Retinal pigment epithelial cell (primary cell): ENCODE measurements at regions not wholly inside any gene's neighbourhood (a gene's known extent, or its start where the extent isn't known, plus 50 kb on each side); places are given as distances from the start of the nearest gene placed in this dataset.

Experiments
- DNase-seq: peaks from one replicate; pipeline ENCODE4 v3.0.0-alpha.2; 2010; ENCODE audit warnings: low read depth
- H3K4me3 ChIP-seq: 2 replicates; pipeline ENCODE4 v1.5.1; 2011; ENCODE audit warnings: mild to moderate bottlenecking, low read length, control low read depth, moderate library complexity
- CTCF ChIP-seq: conservative IDR thresholded peaks from 2 replicates; pipeline ENCODE4 v1.5.1; 2011; ENCODE audit warnings: low read depth, low read length, control low read depth, inconsistent platforms

GRCh38 chr7:91537260-91538152 is 273.3 kb downstream of the FZD1 start:
- TF ChIP-seq CTCF = no peak
- DNase-seq = no peak
- no peak overlapping the region for H3K4me3 ChIP-seq

GRCh38 chr7:91541641-91542040 is 277.4 kb downstream of the FZD1 start:
- DNase-seq = no peak
- H3K4me3 ChIP-seq = no peak overlapping the region
- TF ChIP-seq CTCF = no peak

DNA sequence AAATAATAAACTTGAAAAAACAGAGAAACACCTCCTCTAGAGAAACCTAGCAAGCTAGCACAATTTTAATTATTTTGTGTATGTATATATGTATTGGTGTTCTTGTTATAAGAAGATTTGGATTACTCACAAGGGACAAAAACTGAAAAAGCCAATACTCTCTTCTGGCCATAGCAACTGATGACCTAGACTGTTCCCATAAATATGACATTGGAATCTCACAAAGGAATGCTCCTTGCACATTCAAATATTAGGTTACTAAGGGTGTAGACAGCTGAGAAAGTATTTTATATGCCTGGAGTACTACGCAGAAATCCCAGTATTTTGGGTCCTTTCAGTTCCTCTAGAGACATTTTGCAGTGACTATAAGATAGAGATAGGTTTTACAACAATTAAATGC is 279.4 kb downstream of the FZD1 start:
- H3K4me3 ChIP-seq = no peak overlapping the region
- TF ChIP-seq CTCF = no peak
- no peak for DNase-seq

GRCh38 chr7:91549878-91550277 is 285.6 kb downstream of the FZD1 start:
- no peak for TF ChIP-seq CTCF
- no peak for DNase-seq
- no peak overlapping the region for H3K4me3 ChIP-seq

DNA sequence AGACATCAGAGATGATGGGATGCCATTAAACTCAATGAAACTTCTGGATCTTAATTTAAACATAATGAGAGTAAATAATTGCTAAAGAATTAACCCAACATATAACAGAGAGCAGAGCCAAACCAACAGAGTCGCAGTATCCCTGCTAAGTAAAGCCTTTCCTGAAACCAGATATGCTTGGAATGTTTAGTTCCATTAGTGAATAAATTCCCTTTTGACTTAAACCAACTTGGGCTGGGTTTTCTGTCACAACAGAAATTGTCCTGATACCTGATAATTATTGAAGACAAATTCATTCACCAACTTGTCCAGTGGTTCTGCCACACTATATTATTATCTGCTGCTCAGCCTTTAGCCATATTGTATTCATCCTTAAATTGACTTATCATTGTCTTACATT is 286.7 kb downstream of the FZD1 start:
- no peak for TF ChIP-seq CTCF
- DNase-seq = no peak
- no peak overlapping the region for H3K4me3 ChIP-seq

DNA sequence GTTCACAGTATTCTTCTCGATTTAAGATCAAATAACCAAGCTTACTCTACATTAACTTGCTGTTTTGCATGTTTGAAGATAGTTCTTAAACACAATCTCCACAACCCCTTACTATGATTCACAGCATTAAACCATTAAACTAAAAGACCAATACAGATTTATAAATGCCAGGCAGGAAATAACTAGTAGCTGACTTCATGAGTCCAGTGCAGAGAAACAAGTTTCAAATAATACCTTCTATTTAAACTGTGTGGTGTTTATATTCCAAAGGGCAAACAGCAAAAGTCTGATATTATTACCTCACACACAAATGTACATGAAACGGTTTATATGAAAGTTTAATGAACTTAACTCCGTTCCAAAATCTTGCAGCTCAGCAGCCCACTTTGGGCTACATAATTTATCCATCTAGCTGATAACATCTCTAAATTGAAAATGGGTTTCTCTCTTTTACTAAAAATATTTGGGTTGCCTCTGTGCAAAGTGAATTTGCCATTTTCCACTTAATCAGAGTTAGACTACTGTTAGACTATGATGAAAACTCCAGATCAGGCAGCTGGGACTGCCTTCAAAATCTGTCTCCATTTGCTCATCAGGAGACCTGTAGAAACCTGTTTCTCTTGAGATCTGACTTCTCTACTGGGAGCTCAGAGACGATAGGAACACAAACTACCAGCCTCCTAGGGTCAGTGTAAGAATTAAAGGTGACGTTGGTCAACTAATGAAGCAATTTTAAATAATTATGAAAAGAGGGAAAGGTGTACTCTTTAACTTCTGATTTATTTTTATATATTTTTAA is 287.3 kb downstream of the FZD1 start:
- no peak for TF ChIP-seq CTCF
- no peak for DNase-seq
- H3K4me3 ChIP-seq = no peak overlapping the region
